Stimulated activated naive CD4-positive, alpha-beta T cell (primary cell): ENCODE measurements at regions not wholly inside any gene's neighbourhood (a gene's known extent, or its start where the extent isn't known, plus 50 kb on each side); places are given as distances from the start of the nearest gene placed in this dataset.

Experiments used
- DNase-seq, 6 experiments: peaks; one replicate each; lab custom pipeline; 2025; lab: John Stamatoyannopoulos, UW

DNA sequence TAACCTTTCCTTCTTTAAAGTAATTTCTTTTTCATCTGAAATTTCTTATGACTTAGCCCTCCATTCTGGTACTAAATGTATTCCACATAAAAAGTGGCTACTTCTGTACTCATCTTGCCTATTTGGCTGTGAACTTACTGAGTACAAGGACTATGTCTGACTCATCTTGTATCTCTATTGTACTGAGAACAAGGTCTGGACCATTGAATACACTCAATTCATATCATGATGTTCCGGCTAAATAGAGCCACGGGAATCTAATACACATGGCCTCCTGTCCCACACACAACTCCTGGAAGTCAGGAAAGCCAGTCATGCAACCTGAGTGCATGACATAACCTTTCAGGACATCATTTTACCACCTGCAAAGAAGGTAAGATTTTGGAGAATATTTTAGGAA, 203.9 kb downstream of the PLK2 start:
- no peak for DNase-seq

DNA sequence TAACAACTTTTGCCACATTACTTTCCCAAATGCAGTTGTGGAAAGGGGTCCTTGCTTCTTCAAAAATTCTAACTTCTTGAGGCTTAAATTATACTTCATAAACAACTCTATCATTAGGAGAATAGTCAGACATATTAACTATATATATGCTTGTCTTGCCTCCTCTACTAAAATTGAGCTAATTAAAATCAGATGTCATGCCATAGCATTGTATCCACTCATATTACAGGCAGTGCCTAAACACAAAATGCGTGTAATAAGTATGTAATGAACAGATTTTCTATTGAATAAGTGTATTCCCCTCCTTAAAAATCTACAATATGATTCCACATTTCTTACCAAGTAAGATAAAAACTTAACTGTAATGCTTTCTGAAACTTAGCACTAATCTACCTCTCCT, 204.5 kb downstream of the PLK2 start:
- no peak for DNase-seq

DNA sequence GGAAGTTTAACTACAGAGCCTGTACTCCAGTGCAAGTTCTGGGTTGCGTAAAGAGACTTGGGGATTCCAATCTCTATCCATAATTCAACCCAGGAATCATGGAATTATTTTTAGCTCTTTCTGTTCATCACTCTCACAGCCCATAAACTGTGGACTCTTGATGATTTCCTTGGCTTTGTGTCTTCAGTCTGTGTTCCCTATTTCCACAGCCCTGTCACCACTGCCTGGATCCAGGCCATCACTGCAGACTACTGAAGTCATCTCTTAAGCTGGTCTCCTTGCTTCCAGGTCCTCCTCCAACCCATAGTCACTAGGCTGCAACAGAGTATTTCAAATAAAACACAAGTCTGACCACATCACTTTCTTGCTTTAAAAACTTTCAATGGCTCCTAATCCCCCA, 211.7 kb downstream of the PLK2 start:
- DNase-seq = no peak

DNA sequence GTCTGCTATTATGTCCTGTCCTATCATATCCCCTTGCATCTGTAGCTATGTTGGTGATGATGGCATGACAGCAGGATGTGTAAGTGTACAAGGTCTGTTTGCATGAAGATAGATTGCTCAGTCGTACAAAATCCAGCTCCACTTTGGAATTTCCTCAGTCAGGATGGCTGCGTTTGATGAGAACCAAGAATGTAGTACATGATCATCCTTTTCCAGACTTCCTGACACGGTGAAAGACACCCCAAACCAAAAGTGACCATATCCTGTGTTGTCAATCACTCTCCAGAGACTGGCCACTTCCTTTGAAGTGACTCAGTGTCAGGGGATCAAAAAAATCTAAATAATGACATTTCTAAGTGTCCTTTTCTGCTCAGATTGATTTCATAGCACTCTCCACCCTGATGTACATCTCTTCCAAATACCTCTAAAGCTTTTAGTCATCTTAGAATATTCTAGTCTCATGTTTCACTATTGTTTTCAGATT, 213.4 kb downstream of the PLK2 start:
- DNase-seq = no peak

DNA sequence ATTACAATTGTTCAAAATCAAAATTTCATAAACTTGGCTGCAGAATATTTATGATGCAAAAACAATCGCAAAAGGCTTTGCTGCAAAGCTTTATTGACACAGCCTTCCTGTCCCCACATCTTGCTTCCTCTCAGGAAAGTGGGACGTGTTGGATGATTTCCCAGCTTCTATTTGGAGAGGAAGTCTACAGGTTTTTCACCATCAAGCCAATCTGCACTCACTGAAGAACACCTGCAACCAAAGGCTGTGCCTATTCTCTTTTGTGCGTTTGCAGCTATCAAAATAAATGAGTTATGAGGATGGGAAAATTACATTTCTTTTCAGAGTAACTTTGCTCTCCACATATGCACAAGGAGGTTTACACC, 214.4 kb downstream of the PLK2 start:
- DNase-seq = no peak

DNA sequence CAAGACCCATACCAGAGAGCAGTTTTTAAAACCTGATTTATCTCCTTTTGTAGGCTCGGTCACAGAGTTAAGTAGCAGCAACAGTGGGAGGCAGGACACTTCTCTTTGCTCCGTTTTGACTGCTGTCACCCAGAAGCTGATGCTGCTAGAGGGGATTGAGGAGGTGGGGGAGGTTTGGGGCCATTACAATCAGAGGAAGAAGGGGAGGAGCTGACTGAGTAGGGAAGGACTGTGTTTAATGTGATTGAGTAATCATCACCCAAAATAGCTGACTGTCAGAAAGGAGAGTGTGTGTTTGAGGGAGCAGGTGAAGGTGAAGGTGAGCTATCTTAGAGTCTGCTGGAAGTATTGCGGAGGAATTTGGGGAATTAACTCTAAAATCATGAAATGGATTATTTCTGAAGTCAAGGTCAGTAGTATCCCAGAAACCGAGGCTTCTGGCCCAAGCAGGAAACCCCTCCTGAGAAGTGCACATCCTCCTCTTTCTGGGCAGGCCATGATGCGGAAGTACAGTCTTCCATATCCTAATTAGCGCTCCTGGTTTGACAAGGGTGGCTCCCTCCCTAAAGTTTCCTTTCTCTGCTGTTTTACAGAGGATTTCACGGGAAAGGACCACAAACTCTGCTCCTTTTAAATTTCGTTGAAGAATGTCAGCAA, 214.9 kb downstream of the PLK2 start:
- no peak for DNase-seq

DNA sequence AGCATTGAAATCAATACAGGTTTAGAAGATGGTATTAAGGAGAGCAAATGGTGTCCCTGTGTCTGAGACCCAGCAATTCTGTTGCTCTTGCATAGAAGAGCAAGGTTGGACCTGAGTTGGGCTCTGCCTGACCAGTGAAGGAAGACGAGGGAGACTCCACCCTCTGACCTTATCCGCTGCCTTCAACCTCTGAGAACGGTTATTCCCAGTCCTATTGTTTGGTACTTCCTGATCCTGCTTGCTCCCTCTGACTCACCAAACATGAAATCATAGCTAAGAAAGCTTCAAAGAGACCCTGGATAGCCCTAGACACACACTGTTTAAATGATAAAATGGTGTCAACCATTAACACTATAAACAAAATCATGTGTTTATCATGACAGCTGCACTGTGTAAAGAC, 218.5 kb downstream of the PLK2 start:
- no peak for DNase-seq

DNA sequence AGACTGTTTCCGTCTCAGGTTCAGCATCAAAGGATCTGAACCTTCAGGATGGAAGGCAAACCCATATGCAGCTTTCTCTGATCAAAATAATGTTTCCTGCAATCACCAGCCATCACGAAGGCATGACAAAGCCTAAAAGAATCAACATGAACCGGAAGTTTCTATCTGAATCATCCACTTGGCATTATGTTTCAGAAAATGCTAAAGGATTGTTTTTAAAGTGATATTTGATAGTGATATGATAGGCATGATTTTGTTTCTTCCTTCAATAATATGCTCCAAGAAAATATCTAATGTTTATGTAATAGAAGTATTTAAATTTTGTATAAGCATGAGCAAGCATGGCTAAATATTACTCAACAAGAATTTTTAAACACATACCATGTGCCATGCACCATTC, 219.6 kb downstream of the PLK2 start:
- DNase-seq = no peak

DNA sequence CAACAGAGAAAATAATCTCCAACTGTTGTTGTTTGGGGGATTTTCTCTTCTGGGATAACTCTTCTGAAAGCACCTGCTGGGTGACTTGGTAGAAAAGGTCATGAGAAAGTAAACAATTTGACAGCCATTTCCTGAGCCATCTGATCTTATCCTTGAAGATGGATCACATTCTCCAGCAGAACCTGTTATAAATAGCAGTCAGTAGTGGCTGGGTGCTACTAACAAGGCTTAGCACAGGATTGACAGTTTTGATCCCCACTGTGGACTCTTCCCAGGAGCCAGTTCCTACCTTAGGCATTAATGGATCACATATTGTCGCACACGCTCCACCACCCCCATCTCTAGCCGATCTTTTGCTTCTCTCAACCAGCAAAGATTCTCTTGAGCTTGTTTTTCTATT, 220.2 kb downstream of the PLK2 start:
- DNase-seq = no peak

DNA sequence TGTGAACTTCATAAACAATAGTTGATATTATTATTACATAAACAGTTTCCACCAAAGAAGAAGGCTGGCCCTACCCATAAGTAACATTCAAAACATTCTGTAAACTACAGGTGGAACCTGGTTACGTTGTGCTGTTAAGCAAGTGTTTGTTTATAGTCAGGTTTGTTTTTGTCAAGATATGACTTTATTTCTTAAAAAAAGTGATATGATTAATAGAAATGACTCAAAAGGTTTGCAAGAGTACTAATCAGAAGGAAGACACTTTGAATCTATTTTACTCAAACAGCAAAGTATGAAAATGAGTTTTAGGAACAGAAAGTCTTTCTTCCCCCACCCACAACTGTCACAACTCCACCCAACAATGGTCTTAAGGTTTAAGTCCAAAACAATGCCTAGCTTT, 220.8 kb downstream of the PLK2 start:
- DNase-seq = no peak

DNA sequence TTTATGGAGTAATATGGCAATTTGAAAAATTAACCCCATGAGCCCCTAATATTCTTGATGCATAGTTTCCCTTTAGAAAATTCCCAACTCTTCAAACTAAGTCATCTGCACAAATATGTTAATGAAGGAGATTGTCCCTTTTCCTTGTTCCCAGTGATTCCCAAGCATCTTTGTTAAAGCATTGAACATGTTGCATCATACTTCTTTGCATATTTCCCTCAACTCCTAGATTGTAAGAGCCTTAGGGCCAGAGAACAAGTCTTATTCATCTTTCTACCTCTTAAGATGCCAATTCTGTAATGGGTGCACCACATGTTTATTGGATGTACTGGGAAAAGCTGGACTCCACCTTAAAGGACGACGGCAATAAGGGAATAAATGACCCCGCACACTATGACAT, 223.4 kb downstream of the PLK2 start:
- no peak for DNase-seq

DNA sequence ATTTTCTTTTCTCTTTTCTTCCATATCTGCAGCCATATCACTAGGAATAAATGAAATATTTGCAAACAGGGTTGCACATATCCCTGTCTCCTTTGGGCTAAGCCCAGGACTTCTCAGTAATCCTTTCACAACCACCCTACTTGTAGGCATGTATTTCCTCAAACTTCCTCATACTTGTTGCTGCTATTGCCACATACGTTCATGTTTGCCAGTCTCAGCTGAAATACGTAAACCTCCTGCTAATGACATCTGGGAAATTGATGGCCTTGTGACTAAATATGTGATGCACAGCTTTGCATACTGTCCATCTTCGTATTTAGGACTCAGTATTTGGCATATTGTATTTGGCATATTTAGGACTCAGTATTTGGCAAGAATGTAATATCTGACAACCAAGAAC, 224.6 kb downstream of the PLK2 start:
- DNase-seq = no peak

DNA sequence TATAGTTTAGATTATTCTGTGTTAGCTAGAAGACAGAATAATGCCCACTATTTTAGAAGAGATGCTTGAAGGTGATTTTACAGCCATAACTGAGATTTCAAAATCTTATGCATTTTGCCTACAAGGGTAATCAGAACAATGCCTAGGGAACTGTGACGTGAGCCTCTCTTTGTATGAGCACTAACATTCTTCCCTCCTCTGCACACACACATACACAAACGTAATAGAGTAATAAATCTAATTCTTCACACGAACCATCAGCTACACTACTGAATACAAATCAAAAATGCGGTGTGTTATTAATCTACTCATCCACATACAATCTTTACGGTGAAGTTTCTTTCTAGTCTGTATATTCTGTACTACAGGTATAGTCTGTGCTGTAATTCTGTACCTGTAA, 227.8 kb downstream of the PLK2 start:
- DNase-seq = no peak

DNA sequence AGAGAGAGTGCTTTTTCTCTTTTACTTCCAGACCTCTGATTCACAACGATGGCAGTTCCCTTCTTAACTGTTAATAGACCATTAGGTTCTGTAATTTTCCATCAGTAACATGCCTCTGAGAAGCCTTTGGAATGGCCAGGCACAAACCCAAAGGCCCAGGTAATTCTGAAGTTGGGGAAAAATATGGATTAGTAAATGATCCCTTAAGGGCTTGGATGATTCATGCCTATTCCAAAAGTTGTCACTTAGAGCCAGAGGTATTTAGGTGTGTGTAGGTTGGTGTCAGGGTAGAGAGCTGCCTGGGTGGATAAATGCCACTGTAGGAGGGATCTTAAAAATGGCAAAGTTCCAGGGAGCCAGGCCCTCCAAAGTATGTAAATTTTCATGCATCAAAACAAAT, 228.8 kb downstream of the PLK2 start:
- DNase-seq = no peak

DNA sequence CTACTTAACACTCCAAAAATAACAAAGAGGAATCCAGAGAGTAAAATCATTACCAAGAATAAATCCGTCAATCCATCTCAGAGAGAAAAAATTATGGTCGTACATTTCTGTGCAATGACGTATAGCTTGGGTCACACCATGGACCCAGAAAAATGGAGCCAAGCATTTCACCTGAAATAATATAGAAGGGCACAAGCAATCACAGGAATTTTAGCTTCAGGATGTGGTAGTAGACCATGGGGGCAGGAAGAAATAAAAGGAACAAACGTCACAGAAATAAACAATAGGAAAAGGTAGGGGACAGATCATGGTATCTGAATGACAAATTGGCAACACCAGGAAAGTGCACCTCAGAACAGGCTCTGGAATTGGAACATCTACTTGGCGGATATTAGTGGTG, 231.0 kb downstream of the PLK2 start:
- no peak for DNase-seq

DNA sequence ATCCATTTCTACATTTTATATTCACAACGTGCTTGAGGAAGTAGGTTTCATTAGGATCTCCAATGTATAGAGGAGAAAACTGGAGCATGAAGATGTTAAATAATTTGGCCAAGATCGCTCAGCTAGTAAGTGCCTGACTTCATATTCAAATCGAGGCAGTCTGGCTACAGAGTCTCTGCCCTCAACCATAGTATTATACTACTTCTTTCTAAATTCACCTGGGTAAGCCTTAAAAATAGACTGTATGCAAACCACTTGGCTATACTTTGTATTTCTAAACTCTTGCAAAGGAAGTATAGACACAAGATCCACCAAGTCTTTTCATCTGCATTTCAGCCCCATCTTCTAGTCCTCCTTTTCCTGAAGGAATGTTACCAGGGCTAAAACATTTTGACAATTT, 232.0 kb downstream of the PLK2 start:
- no peak for DNase-seq

DNA sequence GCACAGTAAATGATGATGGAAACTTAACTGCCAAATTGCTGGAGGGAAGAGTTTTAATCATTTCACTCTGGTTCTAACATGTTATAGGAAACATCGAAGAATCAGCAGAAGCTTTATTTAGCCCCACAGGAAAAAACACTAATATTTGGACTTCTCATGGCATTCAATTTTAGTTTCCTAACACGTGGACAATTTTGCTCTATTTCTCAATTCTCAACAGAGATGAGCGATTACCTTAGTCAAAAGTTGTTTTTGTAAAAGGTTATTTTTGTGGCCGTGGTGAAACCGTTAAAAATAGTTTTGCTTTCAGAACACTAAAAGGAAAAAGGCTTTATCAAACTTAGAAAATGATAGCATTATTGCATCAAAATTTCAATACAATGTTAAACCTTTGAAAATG, 235.2 kb downstream of the PLK2 start:
- DNase-seq = no peak

DNA sequence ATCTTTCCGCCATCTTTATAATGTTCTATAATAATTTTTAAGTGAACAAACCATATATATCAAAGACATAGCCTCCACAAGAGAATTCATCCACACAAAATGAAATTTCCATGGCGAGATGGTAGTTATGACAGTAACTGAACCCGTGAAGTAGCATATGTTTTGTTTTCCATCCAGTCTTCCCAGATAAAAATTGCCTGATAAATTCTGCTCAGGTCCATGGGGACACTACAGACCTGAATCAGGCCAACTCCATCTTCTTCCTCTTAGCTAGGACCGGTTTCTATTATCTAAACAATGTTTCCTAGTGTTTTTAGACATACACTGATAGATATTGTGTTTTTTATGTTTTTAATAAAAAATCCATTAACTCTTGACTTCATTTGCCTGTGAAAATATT, 235.7 kb downstream of the PLK2 start:
- DNase-seq = no peak

DNA sequence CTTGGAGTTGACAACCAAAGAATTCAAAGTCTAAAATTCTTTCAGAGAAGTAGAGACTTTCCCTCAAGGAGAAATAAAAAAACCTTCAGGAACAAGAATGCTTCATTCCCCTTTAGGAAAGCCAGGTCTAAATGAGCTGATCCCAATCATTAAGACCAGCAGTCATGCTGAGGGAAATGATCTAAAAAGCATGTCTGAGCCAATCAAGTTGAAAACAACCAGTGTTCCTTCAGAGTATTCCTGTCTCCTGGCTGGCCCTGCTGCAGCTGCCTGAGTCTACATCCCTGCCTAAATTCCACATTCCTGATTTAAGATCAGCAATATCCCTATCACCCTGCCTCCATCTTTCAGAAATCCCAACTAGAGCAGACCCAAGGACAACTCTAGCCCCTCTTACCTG, 244.5 kb downstream of the PLK2 start:
- no peak for DNase-seq

DNA sequence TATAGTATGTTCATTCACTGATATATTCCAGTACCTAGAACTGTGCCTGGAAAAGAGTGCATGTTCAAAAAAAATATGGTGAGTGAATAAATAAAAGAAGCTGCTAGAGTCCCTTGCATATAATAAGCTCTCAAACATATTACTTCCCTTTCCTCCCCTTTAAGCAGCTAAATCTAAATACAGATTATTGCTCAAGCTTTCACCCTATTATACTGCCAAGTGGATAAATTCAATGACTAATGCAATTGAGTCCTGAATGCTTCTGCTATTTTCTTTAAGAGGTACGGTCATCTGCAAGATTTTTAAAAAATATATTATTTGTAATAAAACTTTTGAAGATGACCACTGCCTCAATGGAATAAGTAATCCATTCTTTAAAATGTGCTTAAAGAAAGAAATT, 248.4 kb downstream of the PLK2 start:
- no peak for DNase-seq

DNA sequence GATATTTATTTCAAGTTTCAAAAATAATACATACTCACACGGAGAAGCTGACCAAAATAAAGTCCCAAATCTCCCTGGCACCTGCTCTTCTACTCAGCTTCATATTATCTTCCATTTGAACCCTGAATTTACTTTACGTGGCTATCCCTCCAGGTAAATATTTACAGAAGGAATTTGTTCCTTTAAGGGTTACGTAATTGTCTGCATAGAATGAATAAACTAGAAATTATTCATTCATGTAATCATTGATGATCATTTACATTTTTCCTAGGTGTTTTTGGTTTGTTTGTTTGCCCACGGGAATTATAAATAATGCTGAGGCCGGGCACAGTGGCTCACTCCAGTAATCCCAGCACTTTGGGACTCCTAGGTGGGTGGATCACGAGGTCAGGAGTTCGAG, 251.2 kb downstream of the PLK2 start:
- no peak for DNase-seq

DNA sequence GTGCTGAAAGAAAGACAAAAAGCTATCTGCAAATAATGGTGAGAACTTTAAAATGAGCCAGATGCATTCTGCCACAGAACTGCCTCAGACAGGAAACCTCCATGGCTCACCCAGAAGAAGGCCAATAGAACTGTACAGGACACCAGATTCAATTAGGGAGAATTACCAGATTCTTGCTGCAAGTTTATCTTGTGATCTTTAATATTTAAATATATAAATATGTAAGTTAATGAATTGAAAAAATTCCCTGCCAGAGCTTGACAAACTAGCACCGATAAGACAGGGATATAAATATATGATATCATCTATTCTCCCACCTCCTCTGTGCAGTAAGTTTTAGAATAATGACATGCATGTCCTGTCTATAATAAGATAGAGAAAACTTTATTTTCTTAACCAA, 252.8 kb downstream of the PLK2 start:
- no peak for DNase-seq

DNA sequence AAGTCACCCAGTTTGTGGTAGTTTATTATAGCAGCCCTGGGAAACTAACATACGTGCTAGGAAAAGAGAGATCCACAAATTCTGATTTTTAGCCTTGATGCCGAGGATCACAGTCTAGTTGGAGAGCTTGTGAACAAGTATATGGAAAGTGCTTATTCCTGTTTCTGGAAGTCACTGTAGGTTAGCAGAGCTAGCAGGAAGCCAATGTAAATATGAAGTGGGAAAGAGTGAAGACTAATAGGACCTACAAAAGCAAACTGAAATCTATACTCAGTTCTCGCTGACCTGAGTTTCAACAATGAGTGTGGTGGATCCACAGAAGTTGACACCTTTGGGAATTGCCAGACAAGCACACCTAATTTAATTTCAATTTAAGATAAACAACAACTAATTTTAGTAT, 254.9 kb downstream of the PLK2 start:
- DNase-seq = no peak

DNA sequence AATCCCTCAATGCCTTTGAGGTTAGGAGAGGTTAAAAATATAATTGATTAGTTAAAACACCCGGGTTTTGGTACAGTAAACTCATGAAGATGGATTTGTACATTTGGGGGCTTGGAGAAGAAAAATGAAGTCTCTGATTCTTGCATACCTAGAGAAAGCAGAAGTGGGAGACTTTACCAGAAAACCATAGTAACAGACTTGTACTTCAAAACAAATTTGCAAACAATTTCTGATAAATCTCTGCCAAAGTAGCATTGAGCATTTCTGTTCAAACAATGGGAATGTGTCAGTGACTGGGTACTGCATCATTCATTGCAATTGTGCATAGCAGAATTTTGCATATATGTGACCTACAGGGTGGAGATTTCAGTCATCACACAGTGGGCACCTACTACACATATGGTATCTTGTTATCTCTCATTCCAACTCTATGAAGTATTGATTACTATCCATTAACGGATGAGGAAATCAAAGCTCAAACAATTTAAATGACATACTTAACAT, 256.9 kb downstream of the PLK2 start:
- no peak for DNase-seq
